SK-N-SH treated with all-trans-retinoic acid at 6 μM for 48 hours (cell line): ENCODE measurements at regions not wholly inside any gene's neighbourhood (a gene's known extent, or its start where the extent isn't known, plus 50 kb on each side); places are given as distances from the start of the nearest gene placed in this dataset.

Experiments used
- ATAC-seq: fragments of 200-7000 bp; cut with Tn5 transposase; 3 replicates; pipeline ENCODE4 v1.9.1; 2020; ENCODE audit warnings: mild to moderate bottlenecking, moderate library complexity
- CSDC2 ChIP-seq: fragments of 250-450 bp; sonication (Bioruptor Pico); IDR thresholded peaks from 2 replicates; pipeline ENCODE4 v1.5.0; 2020; ENCODE audit warnings: mild to moderate bottlenecking, moderate library complexity
- ESRRG ChIP-seq: fragments of 250-450 bp; sonication (Bioruptor Pico); IDR thresholded peaks from 2 replicates; pipeline ENCODE4 v1.6.1; 2021; ENCODE audit warnings: mild to moderate bottlenecking
- GLIS3 ChIP-seq: fragments of 250-450 bp; sonication (Bioruptor Pico); IDR thresholded peaks from 2 replicates; pipeline ENCODE4 v1.5.0; 2020; ENCODE audit warnings: mild to moderate bottlenecking, moderate library complexity
- ISL1 ChIP-seq: fragments of 250-450 bp; sonication (Bioruptor Pico); IDR thresholded peaks from 2 replicates; pipeline ENCODE4 v2.1.2; 2022; ENCODE audit warnings: mild to moderate bottlenecking, moderate library complexity
- OSR1 ChIP-seq: fragments of 250-450 bp; sonication (Bioruptor Pico); IDR thresholded peaks from 2 replicates; pipeline ENCODE4 v1.8.0; 2022; ENCODE audit warnings: moderate library complexity, mild to moderate bottlenecking, inconsistent platforms
- PPARA ChIP-seq: fragments of 250-450 bp; sonication (Bioruptor Pico); IDR thresholded peaks from 2 replicates; pipeline ENCODE4 v1.5.0; 2020; ENCODE audit warnings: mild to moderate bottlenecking, borderline replicate concordance
- RARB ChIP-seq: fragments of 250-450 bp; sonication (Bioruptor Pico); IDR thresholded peaks from 2 replicates; pipeline ENCODE4 v1.8.0; 2021; ENCODE audit warnings: mild to moderate bottlenecking, moderate library complexity
- SNAI2 ChIP-seq: fragments of 250-450 bp; sonication (Bioruptor Pico); IDR thresholded peaks from 2 replicates; pipeline ENCODE4 v1.5.0; 2020; ENCODE audit warnings: mild to moderate bottlenecking, moderate library complexity
- TCF4 ChIP-seq: fragments of 250-450 bp; sonication (Bioruptor Pico); IDR thresholded peaks from 2 replicates; pipeline ENCODE4 v1.8.0; 2021; ENCODE audit warnings: mild to moderate bottlenecking, moderate library complexity, borderline replicate concordance
- TOX ChIP-seq: fragments of 250-450 bp; sonication (Bioruptor Pico); IDR thresholded peaks from 2 replicates; pipeline ENCODE4 v1.8.0; 2021; ENCODE audit warnings: mild to moderate bottlenecking, moderate library complexity, borderline replicate concordance
- ZC3H10 ChIP-seq: fragments of 250-450 bp; sonication (Bioruptor Pico); IDR thresholded peaks from 2 replicates; pipeline ENCODE4 v1.5.1; 2021; ENCODE audit warnings: mild to moderate bottlenecking, moderate library complexity
- ZFP3 ChIP-seq: fragments of 250-450 bp; sonication (Bioruptor Pico); IDR thresholded peaks from 2 replicates; pipeline ENCODE4 v1.5.0; 2020; ENCODE audit warnings: mild to moderate bottlenecking, moderate library complexity
- ZFP30 ChIP-seq: fragments of 450-650 bp; formaldehyde crosslinking; IDR thresholded peaks from 2 replicates; pipeline ENCODE4 v1.5.0; 2022; ENCODE audit warnings: mild to moderate bottlenecking, moderate library complexity
- ZNF70 ChIP-seq: fragments of 450-650 bp; formaldehyde crosslinking; IDR thresholded peaks from 2 replicates; pipeline ENCODE4 v1.5.0; 2020; ENCODE audit warnings: mild to moderate bottlenecking, moderate library complexity
- ZNF8 ChIP-seq: fragments of 450-650 bp; formaldehyde crosslinking; IDR thresholded peaks from 2 replicates; pipeline ENCODE4 v1.5.0; 2020; ENCODE audit warnings: mild to moderate bottlenecking, moderate library complexity
- TF ChIP-seq, protein P1 (sequence below): fragments of 250-450 bp; sonication (Bioruptor Pico); IDR thresholded peaks from 2 replicates; pipeline ENCODE4 v1.8.0; 2021; ENCODE audit warnings: low read depth, mild to moderate bottlenecking, moderate library complexity, borderline replicate concordance
- TF ChIP-seq, protein P2 (sequence below): fragments of 250-450 bp; sonication (Bioruptor Pico); IDR thresholded peaks from 2 replicates; pipeline ENCODE4 v1.5.1; 2021; ENCODE audit warnings: mild to moderate bottlenecking, moderate library complexity
- TF ChIP-seq, protein P3 (sequence below): fragments of 250-450 bp; sonication (Bioruptor Pico); IDR thresholded peaks from 2 replicates; pipeline ENCODE4 v1.5.1; 2020; ENCODE audit warnings: low read depth, mild to moderate bottlenecking, moderate library complexity
- TF ChIP-seq, protein P4 (sequence below): fragments of 250-450 bp; sonication (Bioruptor Pico); IDR thresholded peaks from 2 replicates; pipeline ENCODE4 v1.5.0; 2020; ENCODE audit warnings: mild to moderate bottlenecking, moderate library complexity
- TF ChIP-seq, protein P5 (sequence below): fragments of 250-450 bp; sonication (Bioruptor Pico); IDR thresholded peaks from 2 replicates; pipeline ENCODE4 v1.8.0; 2020; ENCODE audit warnings: mild to moderate bottlenecking, moderate library complexity, borderline replicate concordance

DNA sequence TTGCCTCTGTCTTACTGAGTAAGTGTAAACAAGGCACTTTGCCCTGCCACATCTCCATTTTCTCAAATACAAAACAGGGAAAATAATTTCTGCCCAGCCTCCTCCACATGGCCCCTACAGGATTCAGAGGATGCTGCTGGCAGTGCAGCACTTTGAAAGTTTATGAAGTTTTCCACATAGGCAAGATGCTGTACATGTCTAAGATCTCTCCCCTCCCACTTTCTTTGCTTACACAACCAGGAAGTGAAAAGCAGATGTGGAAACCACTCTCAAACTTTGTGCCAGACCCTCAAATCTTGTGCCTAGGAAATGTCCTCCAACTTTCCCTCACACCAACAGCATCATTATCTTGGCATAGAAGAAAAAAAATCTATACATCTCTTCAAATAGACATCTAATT is 257.0 kb upstream of the LDB2 start:
- no peak for ATAC-seq
- TF ChIP-seq SNAI2 (CRISPR knock-in tag) (no peak), RARB (CRISPR knock-in tag) (no peak), ZFP3 (CRISPR knock-in tag) (no peak), ZNF70 (CRISPR knock-in tag) (no peak), PPARA (no peak), ISL1 (no peak)
- TF ChIP-seq, protein P1, sequence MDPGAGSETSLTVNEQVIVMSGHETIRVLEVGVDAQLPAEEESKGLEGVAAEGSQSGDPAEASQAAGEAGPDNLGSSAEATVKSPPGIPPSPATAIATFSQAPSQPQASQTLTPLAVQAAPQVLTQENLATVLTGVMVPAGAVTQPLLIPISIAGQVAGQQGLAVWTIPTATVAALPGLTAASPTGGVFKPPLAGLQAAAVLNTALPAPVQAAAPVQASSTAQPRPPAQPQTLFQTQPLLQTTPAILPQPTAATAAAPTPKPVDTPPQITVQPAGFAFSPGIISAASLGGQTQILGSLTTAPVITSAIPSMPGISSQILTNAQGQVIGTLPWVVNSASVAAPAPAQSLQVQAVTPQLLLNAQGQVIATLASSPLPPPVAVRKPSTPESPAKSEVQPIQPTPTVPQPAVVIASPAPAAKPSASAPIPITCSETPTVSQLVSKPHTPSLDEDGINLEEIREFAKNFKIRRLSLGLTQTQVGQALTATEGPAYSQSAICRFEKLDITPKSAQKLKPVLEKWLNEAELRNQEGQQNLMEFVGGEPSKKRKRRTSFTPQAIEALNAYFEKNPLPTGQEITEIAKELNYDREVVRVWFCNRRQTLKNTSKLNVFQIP: no peak
- TF ChIP-seq, protein P2, sequence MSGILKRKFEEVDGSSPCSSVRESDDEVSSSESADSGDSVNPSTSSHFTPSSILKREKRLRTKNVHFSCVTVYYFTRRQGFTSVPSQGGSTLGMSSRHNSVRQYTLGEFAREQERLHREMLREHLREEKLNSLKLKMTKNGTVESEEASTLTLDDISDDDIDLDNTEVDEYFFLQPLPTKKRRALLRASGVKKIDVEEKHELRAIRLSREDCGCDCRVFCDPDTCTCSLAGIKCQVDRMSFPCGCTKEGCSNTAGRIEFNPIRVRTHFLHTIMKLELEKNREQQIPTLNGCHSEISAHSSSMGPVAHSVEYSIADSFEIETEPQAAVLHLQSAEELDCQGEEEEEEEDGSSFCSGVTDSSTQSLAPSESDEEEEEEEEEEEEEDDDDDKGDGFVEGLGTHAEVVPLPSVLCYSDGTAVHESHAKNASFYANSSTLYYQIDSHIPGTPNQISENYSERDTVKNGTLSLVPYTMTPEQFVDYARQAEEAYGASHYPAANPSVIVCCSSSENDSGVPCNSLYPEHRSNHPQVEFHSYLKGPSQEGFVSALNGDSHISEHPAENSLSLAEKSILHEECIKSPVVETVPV (CRISPR knock-in tag): no peak
- TF ChIP-seq, protein P3, sequence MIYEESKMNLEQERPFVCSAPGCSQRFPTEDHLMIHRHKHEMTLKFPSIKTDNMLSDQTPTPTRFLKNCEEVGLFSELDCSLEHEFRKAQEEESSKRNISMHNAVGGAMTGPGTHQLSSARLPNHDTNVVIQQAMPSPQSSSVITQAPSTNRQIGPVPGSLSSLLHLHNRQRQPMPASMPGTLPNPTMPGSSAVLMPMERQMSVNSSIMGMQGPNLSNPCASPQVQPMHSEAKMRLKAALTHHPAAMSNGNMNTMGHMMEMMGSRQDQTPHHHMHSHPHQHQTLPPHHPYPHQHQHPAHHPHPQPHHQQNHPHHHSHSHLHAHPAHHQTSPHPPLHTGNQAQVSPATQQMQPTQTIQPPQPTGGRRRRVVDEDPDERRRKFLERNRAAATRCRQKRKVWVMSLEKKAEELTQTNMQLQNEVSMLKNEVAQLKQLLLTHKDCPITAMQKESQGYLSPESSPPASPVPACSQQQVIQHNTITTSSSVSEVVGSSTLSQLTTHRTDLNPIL: no peak

DNA sequence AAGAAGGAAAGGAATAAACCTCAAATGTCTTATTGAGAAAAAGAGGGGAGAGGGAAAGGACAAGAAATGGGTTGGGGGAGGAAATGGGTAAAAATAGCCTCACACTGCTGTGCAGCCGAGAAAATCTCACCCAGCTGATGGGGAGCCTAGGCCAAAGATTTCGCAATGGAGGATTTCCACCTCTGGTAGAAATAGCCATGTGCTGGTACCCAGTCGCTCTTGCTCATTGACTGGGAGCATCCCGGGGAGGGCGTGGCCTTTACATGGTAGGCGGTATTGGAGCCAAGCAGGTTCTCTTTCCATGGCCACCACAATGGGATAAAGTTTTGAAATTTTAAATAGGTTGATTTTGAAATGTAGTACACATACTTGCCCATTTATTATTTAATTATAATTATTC is 255.1 kb upstream of the LDB2 start:
- TF ChIP-seq ZNF70 (CRISPR knock-in tag): no peak
- TF ChIP-seq, all 23 proteins: peak for 0
- ATAC-seq: no peak

DNA sequence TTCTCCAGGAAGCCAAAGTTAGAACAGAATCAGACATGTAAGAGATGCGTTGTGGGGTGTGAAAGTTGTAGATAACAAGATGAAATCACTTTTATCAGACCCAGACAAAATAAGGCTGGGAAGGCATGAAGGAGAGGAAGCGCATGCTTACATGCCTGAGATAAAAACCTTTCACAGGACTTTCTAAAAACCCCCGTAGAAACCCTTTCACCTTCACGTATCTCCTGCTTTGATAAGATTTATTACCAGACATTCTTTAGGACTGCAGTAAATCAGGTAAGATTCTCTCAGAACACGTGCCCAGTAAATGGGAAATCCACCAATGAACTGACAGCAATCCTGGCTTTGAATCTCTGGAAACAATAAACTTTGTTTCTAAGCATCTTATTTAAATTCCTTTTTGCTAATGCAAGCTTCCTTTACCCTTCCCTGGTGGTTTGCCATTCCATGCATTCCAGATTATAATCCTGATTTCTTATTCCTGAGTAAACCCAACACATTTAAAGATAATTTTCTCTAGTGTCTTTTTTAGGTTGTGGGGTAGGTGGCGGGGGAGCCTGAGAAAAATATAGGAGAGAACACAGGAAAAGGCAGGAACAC is 254.6 kb upstream of the LDB2 start:
- TF ChIP-seq, protein P4, sequence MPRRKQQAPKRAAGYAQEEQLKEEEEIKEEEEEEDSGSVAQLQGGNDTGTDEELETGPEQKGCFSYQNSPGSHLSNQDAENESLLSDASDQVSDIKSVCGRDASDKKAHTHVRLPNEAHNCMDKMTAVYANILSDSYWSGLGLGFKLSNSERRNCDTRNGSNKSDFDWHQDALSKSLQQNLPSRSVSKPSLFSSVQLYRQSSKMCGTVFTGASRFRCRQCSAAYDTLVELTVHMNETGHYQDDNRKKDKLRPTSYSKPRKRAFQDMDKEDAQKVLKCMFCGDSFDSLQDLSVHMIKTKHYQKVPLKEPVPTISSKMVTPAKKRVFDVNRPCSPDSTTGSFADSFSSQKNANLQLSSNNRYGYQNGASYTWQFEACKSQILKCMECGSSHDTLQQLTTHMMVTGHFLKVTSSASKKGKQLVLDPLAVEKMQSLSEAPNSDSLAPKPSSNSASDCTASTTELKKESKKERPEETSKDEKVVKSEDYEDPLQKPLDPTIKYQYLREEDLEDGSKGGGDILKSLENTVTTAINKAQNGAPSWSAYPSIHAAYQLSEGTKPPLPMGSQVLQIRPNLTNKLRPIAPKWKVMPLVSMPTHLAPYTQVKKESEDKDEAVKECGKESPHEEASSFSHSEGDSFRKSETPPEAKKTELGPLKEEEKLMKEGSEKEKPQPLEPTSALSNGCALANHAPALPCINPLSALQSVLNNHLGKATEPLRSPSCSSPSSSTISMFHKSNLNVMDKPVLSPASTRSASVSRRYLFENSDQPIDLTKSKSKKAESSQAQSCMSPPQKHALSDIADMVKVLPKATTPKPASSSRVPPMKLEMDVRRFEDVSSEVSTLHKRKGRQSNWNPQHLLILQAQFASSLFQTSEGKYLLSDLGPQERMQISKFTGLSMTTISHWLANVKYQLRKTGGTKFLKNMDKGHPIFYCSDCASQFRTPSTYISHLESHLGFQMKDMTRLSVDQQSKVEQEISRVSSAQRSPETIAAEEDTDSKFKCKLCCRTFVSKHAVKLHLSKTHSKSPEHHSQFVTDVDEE (CRISPR knock-in tag): no peak
- no peak for TF ChIP-seq CSDC2 (CRISPR knock-in tag)
- TF ChIP-seq GLIS3 (CRISPR knock-in tag): no peak
- ATAC-seq: no peak

DNA sequence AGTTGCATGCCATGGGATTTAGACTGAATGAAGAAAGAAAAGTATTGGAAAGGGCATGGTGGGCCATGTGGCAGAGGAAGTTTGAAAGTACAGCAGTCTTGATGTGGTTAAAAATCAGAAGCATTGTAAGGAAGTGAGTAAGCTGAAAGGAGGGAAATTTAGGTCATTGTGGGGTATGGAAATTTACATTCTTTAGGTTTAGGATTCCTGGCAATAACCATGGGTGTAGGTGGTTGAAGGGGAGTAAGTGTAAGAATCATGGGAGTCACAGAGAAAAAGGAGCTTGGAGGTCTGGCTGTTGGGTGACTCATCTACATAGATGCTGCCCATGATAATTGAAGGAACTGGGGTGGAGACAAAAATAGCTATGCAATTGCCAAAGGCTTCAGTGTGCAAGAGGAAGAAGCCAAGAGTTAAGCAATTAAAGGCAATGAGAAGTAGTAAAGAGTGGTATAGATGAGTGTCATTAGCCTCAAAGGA is 243.8 kb upstream of the LDB2 start:
- peak; percentile 69; the same call in 2 of the 3 replicates for ATAC-seq
- TF ChIP-seq SNAI2 (CRISPR knock-in tag) (no peak), ISL1 (no peak), ZNF70 (CRISPR knock-in tag) (no peak), OSR1 (CRISPR knock-in tag) (no peak), RARB (CRISPR knock-in tag) (no peak), ZC3H10 (CRISPR knock-in tag) (no peak), ESRRG (CRISPR knock-in tag) (no peak), ZFP30 (no peak), TCF4 (CRISPR knock-in tag) (no peak), TOX (no peak), ZFP3 (CRISPR knock-in tag) (no peak), ZNF8 (no peak), CSDC2 (CRISPR knock-in tag) (no peak), GLIS3 (CRISPR knock-in tag) (no peak)
- TF ChIP-seq, protein P3: no peak
- TF ChIP-seq, protein P5, sequence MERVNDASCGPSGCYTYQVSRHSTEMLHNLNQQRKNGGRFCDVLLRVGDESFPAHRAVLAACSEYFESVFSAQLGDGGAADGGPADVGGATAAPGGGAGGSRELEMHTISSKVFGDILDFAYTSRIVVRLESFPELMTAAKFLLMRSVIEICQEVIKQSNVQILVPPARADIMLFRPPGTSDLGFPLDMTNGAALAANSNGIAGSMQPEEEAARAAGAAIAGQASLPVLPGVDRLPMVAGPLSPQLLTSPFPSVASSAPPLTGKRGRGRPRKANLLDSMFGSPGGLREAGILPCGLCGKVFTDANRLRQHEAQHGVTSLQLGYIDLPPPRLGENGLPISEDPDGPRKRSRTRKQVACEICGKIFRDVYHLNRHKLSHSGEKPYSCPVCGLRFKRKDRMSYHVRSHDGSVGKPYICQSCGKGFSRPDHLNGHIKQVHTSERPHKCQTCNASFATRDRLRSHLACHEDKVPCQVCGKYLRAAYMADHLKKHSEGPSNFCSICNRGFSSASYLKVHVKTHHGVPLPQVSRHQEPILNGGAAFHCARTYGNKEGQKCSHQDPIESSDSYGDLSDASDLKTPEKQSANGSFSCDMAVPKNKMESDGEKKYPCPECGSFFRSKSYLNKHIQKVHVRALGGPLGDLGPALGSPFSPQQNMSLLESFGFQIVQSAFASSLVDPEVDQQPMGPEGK (CRISPR knock-in tag): no peak
- TF ChIP-seq, protein P4 (CRISPR knock-in tag): no peak
